Mammary epithelial cell (primary cell): ENCODE measurements at regions not wholly inside any gene's neighbourhood (a gene's known extent, or its start where the extent isn't known, plus 50 kb on each side); places are given as distances from the start of the nearest gene placed in this dataset.

Experiments used
- EZH2 ChIP-seq: IDR thresholded peaks from 2 replicates; pipeline ENCODE4 v1.6.1; 2012; ENCODE audit warnings: low read length, inconsistent platforms, borderline replicate concordance
- TF ChIP-seq, protein P1 (sequence below), 2 donors: IDR thresholded peaks in 1 of 2; conservative IDR thresholded peaks in 1 of 2; 2 replicates each; pipeline ENCODE4 v1.5.1; 2011 to 2012; ENCODE audit warnings: inconsistent platforms in 2 of 2, low read length in 2 of 2, mild to moderate bottlenecking in 2 of 2, control low read depth in 1 of 2, low read depth in 1 of 2; ENCODE audit not compliant: insufficient read depth in 1 of 2; ENCODE audit errors: extremely low read depth in 1 of 2

DNA sequence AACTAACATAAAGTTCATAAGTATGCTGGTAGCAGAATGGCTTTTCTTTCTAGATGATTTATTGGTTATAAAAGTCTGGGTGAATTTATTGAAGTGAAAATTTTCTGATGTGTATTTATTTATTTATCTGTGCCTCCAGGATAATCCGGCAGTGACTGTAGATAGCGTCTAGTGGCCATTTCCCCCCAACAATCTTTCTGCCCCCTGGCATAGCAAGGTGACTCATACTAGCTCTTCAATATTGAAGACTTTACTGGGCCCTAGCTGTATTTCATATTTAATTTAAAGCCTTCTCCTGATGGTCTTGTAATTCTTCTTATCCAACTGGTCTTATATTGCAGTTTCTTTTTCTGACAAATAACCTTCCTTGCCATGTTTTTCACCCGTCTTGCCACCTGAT, 154.1 kb upstream of the SGK1 start:
- TF ChIP-seq, protein P1, sequence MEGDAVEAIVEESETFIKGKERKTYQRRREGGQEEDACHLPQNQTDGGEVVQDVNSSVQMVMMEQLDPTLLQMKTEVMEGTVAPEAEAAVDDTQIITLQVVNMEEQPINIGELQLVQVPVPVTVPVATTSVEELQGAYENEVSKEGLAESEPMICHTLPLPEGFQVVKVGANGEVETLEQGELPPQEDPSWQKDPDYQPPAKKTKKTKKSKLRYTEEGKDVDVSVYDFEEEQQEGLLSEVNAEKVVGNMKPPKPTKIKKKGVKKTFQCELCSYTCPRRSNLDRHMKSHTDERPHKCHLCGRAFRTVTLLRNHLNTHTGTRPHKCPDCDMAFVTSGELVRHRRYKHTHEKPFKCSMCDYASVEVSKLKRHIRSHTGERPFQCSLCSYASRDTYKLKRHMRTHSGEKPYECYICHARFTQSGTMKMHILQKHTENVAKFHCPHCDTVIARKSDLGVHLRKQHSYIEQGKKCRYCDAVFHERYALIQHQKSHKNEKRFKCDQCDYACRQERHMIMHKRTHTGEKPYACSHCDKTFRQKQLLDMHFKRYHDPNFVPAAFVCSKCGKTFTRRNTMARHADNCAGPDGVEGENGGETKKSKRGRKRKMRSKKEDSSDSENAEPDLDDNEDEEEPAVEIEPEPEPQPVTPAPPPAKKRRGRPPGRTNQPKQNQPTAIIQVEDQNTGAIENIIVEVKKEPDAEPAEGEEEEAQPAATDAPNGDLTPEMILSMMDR (conservative IDR thresholded peaks at IDR 0.05 in 1 of 2, IDR thresholded peaks at IDR 0.05 in 1 of 2; ENCODE audit: extremely low read depth in 1 of 2, insufficient read depth in 1 of 2, low read depth in 1 of 2, low read length in 2 of 2), result no peak
- TF ChIP-seq EZH2, result no peak
